Ovary (tissue), 7 donors: ENCODE measurements at regions not wholly inside any gene's neighbourhood (a gene's known extent, or its start where the extent isn't known, plus 50 kb on each side); places are given as distances from the start of the nearest gene placed in this dataset.

Experiments used
- DNase-seq, 5 donors: peaks; one replicate each; pipeline ENCODE4 v3.0.0-alpha.2; 2019 to 2020
- H3K27ac ChIP-seq, 2 donors: fragments of 200-600 bp; one replicate each; pipeline versions ENCODE4 v1.5.1 to v1.8.0; 2019 to 2022
- H3K27me3 ChIP-seq: fragments of 200-600 bp; one replicate; pipeline ENCODE4 v1.8.0; 2022
- H3K36me3 ChIP-seq: fragments of 200-600 bp; sonication (generic); one replicate; pipeline ENCODE4 v1.5.1; 2019
- H3K4me1 ChIP-seq: one replicate; pipeline ENCODE4 v1.8.1; 2013; ENCODE audit warnings: mild to moderate bottlenecking, moderate library complexity; ENCODE audit not compliant: insufficient read depth
- H3K4me3 ChIP-seq: fragments of 200-600 bp; sonication (generic); one replicate; pipeline ENCODE4 v1.5.1; 2017
- H3K9me3 ChIP-seq, 2 donors: fragments of 200-600 bp in 1 of 2; sonication (generic) in 1 of 2; one replicate each; pipeline versions ENCODE4 v1.5.1 to v1.8.1; 2013 to 2019; ENCODE audit warnings: mild to moderate bottlenecking in 1 of 2, moderate library complexity in 1 of 2
- EP300 ChIP-seq: sonication (generic); formaldehyde crosslinking; IDR thresholded peaks from one replicate; pipeline ENCODE4 v1.6.1; 2017; ENCODE audit warnings: antibody characterized with exemption
- POLR2A ChIP-seq: fragments of 450-650 bp; IDR thresholded peaks from one replicate; pipeline ENCODE4 v1.6.1; 2017; ENCODE audit warnings: antibody characterized with exemption, mild to moderate bottlenecking, moderate library complexity
- WGBS, 3 donors: extraction: QIAGEN DNeasy Blood & Tissue Kit in 1 of 3; methylation state at CpG; one replicate each; pipeline versions ENCODE4 v1.1.5 to v1.1.7; 2013 to 2017; 5-methylcytosine and 5-hydroxymethylcytosine counted together
- intact Hi-C, 4 donors: fragments of 100-400 bp; cut with DNase I; formaldehyde crosslinking; loops; one replicate each; pipeline versions ENCODE4 v1.11.0 to v1.15.1; 2022 to 2023
- TF ChIP-seq, protein P1 (sequence below), 3 donors: fragments of 450-650 bp in 2 of 3; fragments of 200-600 bp in 1 of 3; IDR thresholded peaks; one replicate each; pipeline versions ENCODE4 v1.5.1 to v1.8.0; 2016 to 2022; ENCODE audit warnings: antibody characterized with exemption in 3 of 3, mild to moderate bottlenecking in 1 of 3
- donor health status: DM: no; HTN: no; CAD: no; lungs with moderate emphysema.
- donor health status: DM: no; HTN: no; CAD: no.
- donor health status: Bipolar disorder and iron deficiency.
- donor health status: DM: no; HTN: no; CAD: no.
- donor health status: DM: yes; HTN: yes; CAD: no.

GRCh38 chr2:144329472-144329871, 190.4 kb downstream of the ZEB2 start:
- Histone ChIP-seq H3K36me3 (no peaks in the 10 kb centered on the region), H3K9me3 (no peaks in the 10 kb centered on the region), H3K4me1 (peaks cover 2% of the 10 kb centered on the region), H3K27me3 (no peaks in the 10 kb centered on the region), H3K4me3 (no peak overlapping the region), H3K27ac (no peak overlapping the region)
- intact Hi-C loops: no loop called here
- TF ChIP-seq POLR2A: no peak
- TF ChIP-seq, protein P1, sequence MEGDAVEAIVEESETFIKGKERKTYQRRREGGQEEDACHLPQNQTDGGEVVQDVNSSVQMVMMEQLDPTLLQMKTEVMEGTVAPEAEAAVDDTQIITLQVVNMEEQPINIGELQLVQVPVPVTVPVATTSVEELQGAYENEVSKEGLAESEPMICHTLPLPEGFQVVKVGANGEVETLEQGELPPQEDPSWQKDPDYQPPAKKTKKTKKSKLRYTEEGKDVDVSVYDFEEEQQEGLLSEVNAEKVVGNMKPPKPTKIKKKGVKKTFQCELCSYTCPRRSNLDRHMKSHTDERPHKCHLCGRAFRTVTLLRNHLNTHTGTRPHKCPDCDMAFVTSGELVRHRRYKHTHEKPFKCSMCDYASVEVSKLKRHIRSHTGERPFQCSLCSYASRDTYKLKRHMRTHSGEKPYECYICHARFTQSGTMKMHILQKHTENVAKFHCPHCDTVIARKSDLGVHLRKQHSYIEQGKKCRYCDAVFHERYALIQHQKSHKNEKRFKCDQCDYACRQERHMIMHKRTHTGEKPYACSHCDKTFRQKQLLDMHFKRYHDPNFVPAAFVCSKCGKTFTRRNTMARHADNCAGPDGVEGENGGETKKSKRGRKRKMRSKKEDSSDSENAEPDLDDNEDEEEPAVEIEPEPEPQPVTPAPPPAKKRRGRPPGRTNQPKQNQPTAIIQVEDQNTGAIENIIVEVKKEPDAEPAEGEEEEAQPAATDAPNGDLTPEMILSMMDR (IDR thresholded peaks at IDR 0.05): no peak
- no peak for TF ChIP-seq EP300
- no peak for DNase-seq
- WGBS, 3 donors: 97 to 100% (median 99%) methylated on average over 2 of the region's 2 CpGs

DNA sequence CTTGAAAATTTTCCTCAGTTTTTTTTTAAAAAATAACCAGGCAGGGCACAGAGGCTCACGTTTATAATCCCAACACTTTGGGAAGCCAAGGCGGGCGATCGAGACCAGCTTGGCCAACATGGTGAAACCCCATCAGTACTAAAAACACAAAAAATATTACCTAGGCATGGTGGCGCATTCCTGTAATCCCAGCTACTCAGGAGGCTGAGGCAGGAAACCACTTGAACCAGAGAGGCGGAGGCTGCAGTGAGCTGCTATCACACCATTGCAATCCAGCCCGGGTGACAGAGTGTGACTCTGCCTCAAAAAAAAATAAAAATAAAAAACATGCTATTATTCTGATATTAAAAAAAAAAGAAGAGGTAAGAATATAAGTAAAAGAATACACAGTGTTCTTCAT, 191.0 kb downstream of the ZEB2 start:
- intact Hi-C loops: no loop called here
- DNase-seq: no peak
- H3K36me3 ChIP-seq: no peaks in the 10 kb centered on the region
- H3K4me3 ChIP-seq: no peak overlapping the region
- H3K27ac ChIP-seq: no peak overlapping the region
- H3K27me3 ChIP-seq: no peaks in the 10 kb centered on the region
- TF ChIP-seq EP300 (no peak), POLR2A (no peak)
- TF ChIP-seq, protein P1 (IDR thresholded peaks at IDR 0.05): no peak
- 94 to 96% (median 95%) methylated on average over 7 of the region's 7 CpGs for WGBS, 3 donors
- no peaks in the 10 kb centered on the region for H3K9me3 ChIP-seq
- H3K4me1 ChIP-seq: peaks cover 2% of the 10 kb centered on the region

DNA sequence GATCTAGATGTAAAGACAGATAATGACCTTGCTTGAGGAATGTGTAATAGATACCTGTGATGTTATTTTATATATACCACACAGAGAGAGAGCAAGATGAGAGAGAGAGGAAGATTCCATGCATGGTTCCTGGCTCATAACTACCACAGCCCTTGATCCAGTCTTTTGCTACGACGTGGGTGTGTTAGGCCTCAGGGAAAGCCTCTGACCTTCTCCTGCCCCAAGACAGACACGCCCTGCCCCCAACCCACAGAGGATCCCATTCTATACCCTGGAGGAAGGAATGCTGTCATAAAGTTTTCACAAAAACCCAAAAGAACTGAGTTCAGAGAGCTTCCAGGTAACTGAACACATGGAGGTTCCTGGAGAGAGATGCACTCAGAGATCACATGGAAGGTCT, 193.1 kb downstream of the ZEB2 start:
- intact Hi-C loops: no loop called here
- no peaks in the 10 kb centered on the region for H3K27me3 ChIP-seq
- WGBS, 3 donors: 94 to 98% (median 96%) methylated on average over 3 of the region's 3 CpGs
- no peaks in the 10 kb centered on the region for H3K9me3 ChIP-seq
- H3K36me3 ChIP-seq: no peaks in the 10 kb centered on the region
- H3K4me1 ChIP-seq: no peaks in the 10 kb centered on the region
- TF ChIP-seq EP300: no peak
- TF ChIP-seq, protein P1 (IDR thresholded peaks at IDR 0.05): no peak
- TF ChIP-seq POLR2A: no peak
- H3K27ac ChIP-seq: no peak overlapping the region
- H3K4me3 ChIP-seq: no peak overlapping the region
- no peak for DNase-seq

DNA sequence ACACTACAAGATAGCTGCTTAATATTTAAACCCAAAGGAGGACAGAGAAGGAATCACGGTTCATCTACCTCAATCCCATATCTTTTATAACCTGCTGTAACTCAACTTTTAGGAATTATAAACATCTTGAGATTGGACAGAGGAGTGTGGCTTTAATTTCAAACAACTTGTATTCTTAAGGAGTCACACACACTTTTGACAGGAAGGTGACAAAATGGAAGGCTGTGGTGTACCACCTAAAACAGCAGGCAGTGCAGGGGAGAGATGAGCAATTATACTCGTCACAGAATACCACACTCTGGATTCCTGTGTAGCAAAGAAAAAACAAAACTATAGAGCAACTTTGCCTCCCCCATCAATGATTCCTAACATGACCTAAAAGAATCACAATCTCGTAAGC, 194.8 kb downstream of the ZEB2 start:
- WGBS, 3 donors: 80 to 87% (median 84%) methylated on average over 3 of the region's 3 CpGs
- Histone ChIP-seq H3K9me3 (no peaks in the 10 kb centered on the region), H3K36me3 (no peaks in the 10 kb centered on the region), H3K27me3 (no peaks in the 10 kb centered on the region), H3K27ac (no peak overlapping the region), H3K4me3 (no peak overlapping the region), H3K4me1 (peaks cover 2% of the 10 kb centered on the region)
- TF ChIP-seq EP300 (no peak), POLR2A (no peak)
- TF ChIP-seq, protein P1 (IDR thresholded peaks at IDR 0.05): no peak
- intact Hi-C loops: no loop called here
- no peak for DNase-seq
